ENCODE measurements at regions not wholly inside any gene's neighbourhood (a gene's known extent, or its start where the extent isn't known, plus 50 kb on each side); places are given as distances from the start of the nearest gene placed in this dataset.

- TF ChIP-seq CTCF (IDR thresholded peaks at IDR 0.05; ENCODE audit: insufficient read depth, low read depth, low read length) (no peak), EZH2 (IDR thresholded peaks at IDR 0.05; ENCODE audit: insufficient read depth, low read length) (no peak)
Observed at GRCh38 chr6:141764388-141764787, 368.3 kb upstream of the GJE1 start.
